K562 (cell line): ENCODE measurements at regions not wholly inside any gene's neighbourhood (a gene's known extent, or its start where the extent isn't known, plus 50 kb on each side); places are given as distances from the start of the nearest gene placed in this dataset.

Experiments
- DPF2 ChIP-seq: fragments of 450-650 bp; IDR thresholded peaks from 2 replicates; pipeline ENCODE4 v1.6.1; 2016
- MXI1 ChIP-seq: IDR thresholded peaks from 2 replicates; pipeline ENCODE4 v1.6.1; 2011; ENCODE audit warnings: low read depth, mild to moderate bottlenecking, improper control_type of control experiment, low read length
- POLR2A ChIP-seq: fragments of 450-650 bp; conservative IDR thresholded peaks from 2 replicates; pipeline ENCODE4 v1.6.1; 2016
- REST ChIP-seq, 2 experiments: fragments of 450-650 bp; formaldehyde crosslinking in 1 of 2; IDR thresholded peaks; 2 replicates each; pipeline versions ENCODE4 v1.4.0 to v1.6.1; 2014 to 2020; ENCODE audit warnings: mild to moderate bottlenecking in 2 of 2, borderline replicate concordance in 1 of 2, low read depth in 1 of 2
- SIN3A ChIP-seq, 2 experiments: fragments of 150-350 bp in 1 of 2; IDR thresholded peaks; 2 replicates each; pipeline ENCODE4 v1.6.1; 2011 to 2016; ENCODE audit warnings: borderline replicate concordance in 2 of 2, low read depth in 2 of 2, low read length in 2 of 2, mild to moderate bottlenecking in 2 of 2, moderate library complexity in 2 of 2; ENCODE audit not compliant: control insufficient read depth in 1 of 2
- SMARCE1 ChIP-seq: fragments of 450-650 bp; IDR thresholded peaks from 2 replicates; pipeline ENCODE4 v1.7.1; 2016; ENCODE audit warnings: mild to moderate bottlenecking
- SRSF1 ChIP-seq: fragments of 200-400 bp; formaldehyde crosslinking; IDR thresholded peaks from 2 replicates; pipeline ENCODE4 v1.6.1; 2017; ENCODE audit warnings: mild to moderate bottlenecking, low read depth, low read length, moderate library complexity
- ZBTB1 ChIP-seq: sonication (generic); formaldehyde crosslinking; IDR thresholded peaks from 2 replicates; pipeline ENCODE4 v1.8.1; 2023; ENCODE audit warnings: missing genetic modification reagents, low read depth, mild to moderate bottlenecking, borderline replicate concordance
- ZNF740 ChIP-seq, 3 experiments: fragments of 200-800 bp in 1 of 3; sonication (Bioruptor generic) in 1 of 3; sonication (generic) in 1 of 3; formaldehyde crosslinking in 1 of 3; IDR thresholded peaks; 2 replicates each; pipeline versions ENCODE4 v1.6.1 to v1.8.0; 2016 to 2022; ENCODE audit warnings: mild to moderate bottlenecking in 2 of 3, missing compliant biosample characterization in 2 of 3, missing genetic modification characterization in 2 of 3, missing genetic modification reagents in 1 of 3

DNA sequence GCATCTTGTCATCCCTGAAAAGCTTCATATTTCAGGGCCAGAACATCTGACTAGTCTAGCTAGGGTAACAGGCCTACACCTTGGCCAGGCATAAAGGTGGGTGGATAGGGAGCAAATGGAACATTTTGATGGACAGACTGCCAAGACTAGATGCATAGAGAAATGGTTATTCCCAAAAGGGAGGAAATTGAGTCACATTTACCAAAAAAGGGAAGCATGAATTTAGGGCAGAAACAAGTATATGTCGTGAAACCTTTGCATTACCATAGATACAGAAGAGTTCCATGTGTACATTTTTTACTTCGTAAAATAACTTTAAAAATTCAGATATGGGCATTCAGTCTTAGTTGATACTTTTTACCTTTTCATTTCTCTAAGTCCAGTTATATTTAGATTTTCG, 101.3 kb upstream of the ZEB2 start:
- TF ChIP-seq REST (IDR thresholded peaks at IDR 0.05; ENCODE audit: borderline replicate concordance) (no peak), REST (CRISPR knock-in tag; IDR thresholded peaks at IDR 0.05; ENCODE audit: low read depth) (no peak), ZBTB1 (CRISPR knock-in tag) (no peak), SMARCE1 (no peak), SRSF1 (no peak), SIN3A (IDR thresholded peaks at IDR 0.05; ENCODE audit: borderline replicate concordance in 2 of 2, control insufficient read depth in 1 of 2, low read depth in 2 of 2, low read length in 2 of 2) (no peak), MXI1 (no peak), POLR2A (no peak), DPF2 (no peak), ZNF740 (CRISPR knock-in tag; IDR thresholded peaks at IDR 0.05) (no peak), ZNF740 (tag; IDR thresholded peaks at IDR 0.05) (no peak)
